ENCODE measurements at regions not wholly inside any gene's neighbourhood (a gene's known extent, or its start where the extent isn't known, plus 50 kb on each side); places are given as distances from the start of the nearest gene placed in this dataset.

DNA sequence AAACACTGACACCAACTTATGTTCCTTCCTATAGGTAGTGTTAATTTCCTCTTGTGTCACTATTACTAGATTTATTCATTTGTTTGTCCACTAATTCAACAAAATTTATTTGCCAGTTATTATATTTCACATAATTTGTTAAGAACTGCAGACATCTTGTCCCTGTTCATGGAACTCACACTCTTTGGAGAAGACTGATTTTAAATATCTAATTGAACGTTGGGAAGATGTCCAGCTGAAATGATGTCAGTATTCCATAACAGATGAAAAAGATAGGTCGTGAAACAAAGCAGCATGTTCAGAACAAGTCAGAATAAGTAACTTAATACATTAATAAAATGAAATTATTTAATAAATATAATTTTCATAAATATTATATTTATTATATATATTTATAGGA lies 873.1 kb upstream of the PHF14 start:
- no peak overlapping the region for H4K5ac ChIP-seq (ENCODE audit: insufficient read length, low read depth, low read length)
- no peak overlapping the region for H2AFZ ChIP-seq (ENCODE audit: low read length)
- no peaks in the 10 kb centered on the region for H4K20me1 ChIP-seq (ENCODE audit: control insufficient read depth, insufficient read depth, insufficient read length)
- no peak overlapping the region for H2BK15ac ChIP-seq (ENCODE audit: low read depth, low read length)
- H3K4me3 Mint-ChIP-seq, result no peak overlapping the region
- TF ChIP-seq, protein P1, sequence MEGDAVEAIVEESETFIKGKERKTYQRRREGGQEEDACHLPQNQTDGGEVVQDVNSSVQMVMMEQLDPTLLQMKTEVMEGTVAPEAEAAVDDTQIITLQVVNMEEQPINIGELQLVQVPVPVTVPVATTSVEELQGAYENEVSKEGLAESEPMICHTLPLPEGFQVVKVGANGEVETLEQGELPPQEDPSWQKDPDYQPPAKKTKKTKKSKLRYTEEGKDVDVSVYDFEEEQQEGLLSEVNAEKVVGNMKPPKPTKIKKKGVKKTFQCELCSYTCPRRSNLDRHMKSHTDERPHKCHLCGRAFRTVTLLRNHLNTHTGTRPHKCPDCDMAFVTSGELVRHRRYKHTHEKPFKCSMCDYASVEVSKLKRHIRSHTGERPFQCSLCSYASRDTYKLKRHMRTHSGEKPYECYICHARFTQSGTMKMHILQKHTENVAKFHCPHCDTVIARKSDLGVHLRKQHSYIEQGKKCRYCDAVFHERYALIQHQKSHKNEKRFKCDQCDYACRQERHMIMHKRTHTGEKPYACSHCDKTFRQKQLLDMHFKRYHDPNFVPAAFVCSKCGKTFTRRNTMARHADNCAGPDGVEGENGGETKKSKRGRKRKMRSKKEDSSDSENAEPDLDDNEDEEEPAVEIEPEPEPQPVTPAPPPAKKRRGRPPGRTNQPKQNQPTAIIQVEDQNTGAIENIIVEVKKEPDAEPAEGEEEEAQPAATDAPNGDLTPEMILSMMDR (conservative IDR thresholded peaks at IDR 0.05), result no peak
- no peak overlapping the region for H3K4ac ChIP-seq (ENCODE audit: low read depth, low read length)
- H3K27ac Mint-ChIP-seq, result no peak overlapping the region
- H3K9ac ChIP-seq (ENCODE audit: extremely low read depth, insufficient read length, low read length), result no peak overlapping the region
- no peak overlapping the region for H3T11ph ChIP-seq (ENCODE audit: low read length)
- H2BK20ac ChIP-seq (ENCODE audit: low read depth, low read length, poor library complexity, severe bottlenecking), result no peak overlapping the region
- H2AK5ac ChIP-seq (ENCODE audit: insufficient read length, low read length), result no peak overlapping the region
- H3K14ac ChIP-seq (ENCODE audit: insufficient read depth, low read length), result no peak overlapping the region
- no peak overlapping the region for H2BK12ac ChIP-seq (ENCODE audit: insufficient read length, low read depth, low read length)
- no peak overlapping the region for H2BK120ac ChIP-seq (ENCODE audit: low read depth, low read length, poor library complexity, severe bottlenecking)
- no peak for DNase-seq
- H3K9me3 ChIP-seq (ENCODE audit: control insufficient read depth, low read depth, low read length), result no peaks in the 10 kb centered on the region
- H3K79me2 ChIP-seq (ENCODE audit: insufficient read depth, low read length), result no peaks in the 10 kb centered on the region
- H2BK5ac ChIP-seq (ENCODE audit: insufficient read length, low read length), result no peak overlapping the region
- no peaks in the 10 kb centered on the region; the same call in 1 of the 2 replicates for H3K27me3 Mint-ChIP-seq (ENCODE audit: low read depth)
- H3K23ac ChIP-seq (ENCODE audit: insufficient read length, low read depth, low read length), result no peak overlapping the region
- H3K18ac ChIP-seq (ENCODE audit: insufficient read length, low read depth, low read length), result no peak overlapping the region
- no peak overlapping the region for H4K91ac ChIP-seq (ENCODE audit: insufficient read length, low read depth, low read length)
- no CpG with 5 or more reads among the region's 2 CpGs for WGBS (ENCODE audit: extremely low coverage, insufficient read length, low lambda C conversion rate)
- H3K56ac ChIP-seq (ENCODE audit: insufficient read length, low read depth, low read length), result no peak overlapping the region
- H3K23me2 ChIP-seq (ENCODE audit: insufficient read length, low read depth, low read length, poor library complexity, severe bottlenecking), result no peaks in the 10 kb centered on the region
- no peaks in the 10 kb centered on the region for H3K36me3 Mint-ChIP-seq (ENCODE audit: insufficient read depth in 1 of 3, low read depth in 3 of 3)
- no peak overlapping the region for H4K8ac ChIP-seq (replicated peaks; ENCODE audit: insufficient read length, low read depth, low read length)
- H3K4me1 Mint-ChIP-seq, result no peaks in the 10 kb centered on the region; a peak in 1 of 4 replicates
- no peaks in the 10 kb centered on the region for H3K4me1 ChIP-seq (ENCODE audit: insufficient read depth, low read length)
- no peak overlapping the region for H3K4me2 ChIP-seq (ENCODE audit: insufficient read depth, insufficient read length, low read length)
- no peaks in the 10 kb centered on the region for H3K79me1 ChIP-seq (ENCODE audit: insufficient read depth, low read depth, low read length, poor library complexity, severe bottlenecking)
- H3K9me3 Mint-ChIP-seq, result no peaks in the 10 kb centered on the region
- H3K27me3 ChIP-seq (ENCODE audit: insufficient read depth, low read length), result no peaks in the 10 kb centered on the region
- no peak overlapping the region for H3K27ac ChIP-seq (ENCODE audit: insufficient read length, low read depth, low read length)

All from H9 (cell line).